RWPE2 (cell line): ENCODE measurements at regions not wholly inside any gene's neighbourhood (a gene's known extent, or its start where the extent isn't known, plus 50 kb on each side); places are given as distances from the start of the nearest gene placed in this dataset.

ENCODE experiments used
- ATAC-seq: fragments of 200-7000 bp; cut with Tn5 transposase; 3 replicates; pipeline ENCODE4 v1.9.1; 2021; ENCODE audit warnings: low read depth
- DNase-seq: peaks from one replicate; pipeline ENCODE4 v3.0.0-alpha.2; 2020; ENCODE audit warnings: low spot score
- H3K27ac ChIP-seq: fragments of 450-650 bp; 2 replicates; pipeline ENCODE4 v1.5.1; 2017; ENCODE audit warnings: mild to moderate bottlenecking; ENCODE audit not compliant: poor library complexity, severe bottlenecking
- H3K27me3 ChIP-seq: fragments of 250-450 bp; sonication (Bioruptor Pico); 2 replicates; pipeline ENCODE4 v1.5.1; 2021; ENCODE audit warnings: mild to moderate bottlenecking, moderate library complexity; ENCODE audit not compliant: insufficient read depth, poor library complexity, severe bottlenecking
- H3K36me3 ChIP-seq: fragments of 250-450 bp; sonication (Bioruptor Pico); 2 replicates; pipeline ENCODE4 v1.5.1; 2020; ENCODE audit warnings: low read depth, mild to moderate bottlenecking, moderate library complexity
- H3K4me1 ChIP-seq: fragments of 250-450 bp; sonication (Bioruptor Pico); 2 replicates; pipeline ENCODE4 v1.5.1; 2021; ENCODE audit warnings: mild to moderate bottlenecking, moderate library complexity; ENCODE audit not compliant: insufficient read depth, poor library complexity, severe bottlenecking
- H3K4me3 ChIP-seq: fragments of 250-450 bp; sonication (Bioruptor Pico); 2 replicates; pipeline ENCODE4 v1.5.1; 2021; ENCODE audit warnings: mild to moderate bottlenecking, moderate library complexity; ENCODE audit not compliant: severe bottlenecking
- H3K9me3 ChIP-seq: fragments of 250-450 bp; sonication (Bioruptor Pico); 2 replicates; pipeline ENCODE4 v1.5.1; 2021; ENCODE audit warnings: mild to moderate bottlenecking, moderate library complexity; ENCODE audit not compliant: severe bottlenecking
- TF ChIP-seq, protein P1 (sequence below): fragments of 450-650 bp; IDR thresholded peaks from one replicate; pipeline ENCODE4 v1.5.1; 2017; ENCODE audit warnings: mild to moderate bottlenecking, moderate library complexity; ENCODE audit not compliant: poor library complexity, severe bottlenecking

DNA sequence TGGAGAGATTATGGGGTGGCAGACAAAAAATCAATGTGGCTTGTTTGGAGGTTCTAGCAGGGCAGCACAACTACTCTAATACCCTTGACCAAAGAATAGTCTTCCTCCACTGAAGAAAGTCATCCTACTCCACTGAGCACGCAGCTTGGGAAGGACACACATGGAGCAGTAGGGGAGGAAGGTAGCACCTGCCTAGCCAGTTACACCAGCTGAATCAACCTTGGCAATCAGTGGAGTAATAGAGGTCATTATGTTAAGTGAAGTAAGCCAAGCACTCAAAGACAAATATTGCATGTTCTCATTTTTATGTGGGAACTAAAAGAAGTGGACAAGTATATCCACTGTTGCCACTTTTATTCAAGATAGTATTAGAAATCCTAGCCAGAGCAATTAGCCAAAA lies 555.8 kb upstream of the ALCAM start:
- DNase-seq (no peak), ATAC-seq (no peak)
- Histone ChIP-seq H3K36me3 (no peaks in the 10 kb centered on the region), H3K9me3 (no peaks in the 10 kb centered on the region), H3K4me3 (no peak overlapping the region), H3K27ac (no peak overlapping the region), H3K4me1 (no peaks in the 10 kb centered on the region), H3K27me3 (no peaks in the 10 kb centered on the region)
- TF ChIP-seq, protein P1, sequence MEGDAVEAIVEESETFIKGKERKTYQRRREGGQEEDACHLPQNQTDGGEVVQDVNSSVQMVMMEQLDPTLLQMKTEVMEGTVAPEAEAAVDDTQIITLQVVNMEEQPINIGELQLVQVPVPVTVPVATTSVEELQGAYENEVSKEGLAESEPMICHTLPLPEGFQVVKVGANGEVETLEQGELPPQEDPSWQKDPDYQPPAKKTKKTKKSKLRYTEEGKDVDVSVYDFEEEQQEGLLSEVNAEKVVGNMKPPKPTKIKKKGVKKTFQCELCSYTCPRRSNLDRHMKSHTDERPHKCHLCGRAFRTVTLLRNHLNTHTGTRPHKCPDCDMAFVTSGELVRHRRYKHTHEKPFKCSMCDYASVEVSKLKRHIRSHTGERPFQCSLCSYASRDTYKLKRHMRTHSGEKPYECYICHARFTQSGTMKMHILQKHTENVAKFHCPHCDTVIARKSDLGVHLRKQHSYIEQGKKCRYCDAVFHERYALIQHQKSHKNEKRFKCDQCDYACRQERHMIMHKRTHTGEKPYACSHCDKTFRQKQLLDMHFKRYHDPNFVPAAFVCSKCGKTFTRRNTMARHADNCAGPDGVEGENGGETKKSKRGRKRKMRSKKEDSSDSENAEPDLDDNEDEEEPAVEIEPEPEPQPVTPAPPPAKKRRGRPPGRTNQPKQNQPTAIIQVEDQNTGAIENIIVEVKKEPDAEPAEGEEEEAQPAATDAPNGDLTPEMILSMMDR = no peak

DNA sequence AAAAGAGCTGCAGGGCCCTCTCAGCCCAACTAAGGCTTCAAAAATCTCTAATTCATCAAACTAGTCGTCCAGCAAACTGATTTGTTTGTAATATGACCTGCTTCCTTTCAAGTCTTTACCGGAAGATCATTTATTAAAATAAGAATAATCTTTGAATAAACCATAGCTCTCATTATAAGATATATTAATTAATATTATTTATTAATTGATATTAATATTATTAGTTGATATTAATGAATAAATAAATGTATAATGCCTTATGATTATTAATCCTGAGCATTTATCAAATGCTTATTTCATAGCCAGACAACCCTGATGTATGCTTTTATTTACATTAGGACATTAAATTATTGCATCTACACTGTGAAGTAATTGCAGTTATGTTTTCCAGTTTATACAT lies 550.7 kb upstream of the ALCAM start:
- Histone ChIP-seq H3K4me1 (no peaks in the 10 kb centered on the region), H3K27ac (no peak overlapping the region), H3K36me3 (no peaks in the 10 kb centered on the region), H3K9me3 (no peaks in the 10 kb centered on the region), H3K27me3 (no peaks in the 10 kb centered on the region), H3K4me3 (no peak overlapping the region)
- ATAC-seq (no peak), DNase-seq (no peak)
- TF ChIP-seq, protein P1 = no peak

DNA sequence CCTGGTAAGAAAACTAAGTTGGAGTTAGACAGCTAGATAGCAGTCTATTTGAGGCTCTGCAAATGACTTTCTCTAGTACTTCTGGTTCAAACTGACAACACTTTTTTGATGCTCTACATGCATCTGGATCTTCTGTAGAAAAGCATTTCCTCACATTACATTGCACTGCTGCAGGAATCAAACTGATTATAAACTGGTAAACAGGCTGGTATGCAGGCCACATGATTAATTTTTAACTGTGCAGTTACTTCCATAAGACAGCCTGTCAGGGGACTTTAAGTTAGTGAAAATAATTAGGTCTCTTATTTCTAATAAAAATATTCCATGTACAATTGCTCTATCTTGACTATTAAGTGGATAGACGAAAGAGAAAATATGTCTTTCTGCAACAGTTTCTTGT lies 550.0 kb upstream of the ALCAM start:
- ATAC-seq = no peak
- Histone ChIP-seq H3K36me3 (no peaks in the 10 kb centered on the region), H3K4me3 (no peak overlapping the region), H3K27me3 (no peaks in the 10 kb centered on the region), H3K4me1 (no peaks in the 10 kb centered on the region), H3K27ac (no peak overlapping the region), H3K9me3 (no peaks in the 10 kb centered on the region)
- no peak for DNase-seq
- TF ChIP-seq, protein P1 = no peak

DNA sequence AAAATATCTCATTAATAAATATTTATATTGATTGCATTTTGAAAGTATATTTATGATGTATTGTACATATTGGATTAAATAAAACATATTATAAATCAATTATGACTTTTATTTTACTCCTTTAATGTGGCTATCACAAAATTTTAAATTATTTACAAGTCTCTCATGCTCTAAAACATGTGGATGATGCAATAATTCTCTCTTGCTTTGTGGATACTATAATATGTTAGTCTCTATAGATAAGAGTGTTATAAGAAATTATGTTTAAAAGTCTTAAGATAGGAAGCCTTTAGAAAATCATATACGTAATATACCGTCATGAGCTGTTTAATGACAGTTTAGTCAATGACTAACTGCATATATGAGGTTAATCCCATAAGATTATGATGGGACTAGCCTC lies 547.4 kb upstream of the ALCAM start:
- Histone ChIP-seq H3K27me3 (no peaks in the 10 kb centered on the region), H3K4me3 (no peak overlapping the region), H3K4me1 (no peaks in the 10 kb centered on the region), H3K36me3 (no peaks in the 10 kb centered on the region), H3K9me3 (no peaks in the 10 kb centered on the region), H3K27ac (no peak overlapping the region)
- DNase-seq (no peak), ATAC-seq (no peak)
- TF ChIP-seq, protein P1 = no peak

- TF ChIP-seq, protein P1 = no peak
- DNase-seq = no peak
Measured at GRCh38 chr3:104820959-104821358, 545.8 kb upstream of the ALCAM start.

More at GRCh38 chr3:104820959-104821358, 545.8 kb upstream of the ALCAM start:
- ATAC-seq = no peak
- Histone ChIP-seq H3K27ac (no peak overlapping the region), H3K36me3 (no peaks in the 10 kb centered on the region), H3K4me3 (no peak overlapping the region), H3K9me3 (no peaks in the 10 kb centered on the region), H3K4me1 (no peaks in the 10 kb centered on the region), H3K27me3 (no peaks in the 10 kb centered on the region)
